AG04449 (cell line): ENCODE measurements at regions not wholly inside any gene's neighbourhood (a gene's known extent, or its start where the extent isn't known, plus 50 kb on each side); places are given as distances from the start of the nearest gene placed in this dataset.
"Not testable (repeated sequence)": the region's sequence is repeated elsewhere in the genome, so short reads cannot be mapped to it uniquely, and the experiment has no call there.

Experiments
- CTCF ChIA-PET: fragments of 350-600 bp; formaldehyde crosslinking; extraction: SDS; loops from one replicate; lab custom pipeline; 2021; ENCODE audit warnings: antibody characterized with exemption; lab: Yijun Ruan, JAX
- POLR2A ChIA-PET: fragments of 400-600, 350-600 bp; formaldehyde crosslinking; extraction: SDS; loops from one replicate; lab custom pipeline; 2020; ENCODE audit warnings: antibody characterized with exemption, inconsistent platforms; lab: Yijun Ruan, JAX
- DNase-seq: peaks from one replicate; pipeline ENCODE4 v3.0.0-alpha.2; 2010; ENCODE audit warnings: low read depth, low spot score
- H3K4me3 ChIP-seq: 2 replicates; pipeline ENCODE4 v1.5.1; 2011; ENCODE audit warnings: low read depth, mild to moderate bottlenecking, control low read depth, low read length
- TF ChIP-seq, protein P1 (sequence below): IDR thresholded peaks from one replicate; pipeline ENCODE4 v1.5.1; 2011; ENCODE audit warnings: mild to moderate bottlenecking, moderate library complexity, low read length, control low read depth, inconsistent platforms; ENCODE audit not compliant: insufficient read depth; ENCODE audit errors: missing control alignments

DNA sequence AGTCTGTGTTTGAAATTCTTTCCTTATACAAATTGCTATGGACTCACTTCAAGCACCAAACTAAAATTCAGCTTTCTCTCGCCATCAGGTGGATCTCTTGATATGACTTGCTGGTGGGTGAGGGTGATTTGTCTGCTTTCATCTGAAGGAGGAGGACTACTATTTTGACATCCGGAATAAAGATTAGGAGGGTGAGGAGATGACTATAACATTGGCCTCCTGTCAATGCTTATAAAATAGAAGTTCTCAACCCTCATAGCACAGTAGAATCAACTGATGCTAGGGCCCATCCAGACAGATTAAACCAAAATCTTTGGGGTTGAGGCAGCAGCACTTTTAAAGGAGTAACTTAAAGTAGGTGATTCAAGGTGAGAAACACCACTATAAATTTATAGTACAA, 120.4 kb upstream of the DNAJC10 start:
- no peak overlapping the region for H3K4me3 ChIP-seq
- POLR2A ChIA-PET, result no interaction called here
- CTCF ChIA-PET, result no interaction called here
- DNase-seq, result no peak
- TF ChIP-seq, protein P1, sequence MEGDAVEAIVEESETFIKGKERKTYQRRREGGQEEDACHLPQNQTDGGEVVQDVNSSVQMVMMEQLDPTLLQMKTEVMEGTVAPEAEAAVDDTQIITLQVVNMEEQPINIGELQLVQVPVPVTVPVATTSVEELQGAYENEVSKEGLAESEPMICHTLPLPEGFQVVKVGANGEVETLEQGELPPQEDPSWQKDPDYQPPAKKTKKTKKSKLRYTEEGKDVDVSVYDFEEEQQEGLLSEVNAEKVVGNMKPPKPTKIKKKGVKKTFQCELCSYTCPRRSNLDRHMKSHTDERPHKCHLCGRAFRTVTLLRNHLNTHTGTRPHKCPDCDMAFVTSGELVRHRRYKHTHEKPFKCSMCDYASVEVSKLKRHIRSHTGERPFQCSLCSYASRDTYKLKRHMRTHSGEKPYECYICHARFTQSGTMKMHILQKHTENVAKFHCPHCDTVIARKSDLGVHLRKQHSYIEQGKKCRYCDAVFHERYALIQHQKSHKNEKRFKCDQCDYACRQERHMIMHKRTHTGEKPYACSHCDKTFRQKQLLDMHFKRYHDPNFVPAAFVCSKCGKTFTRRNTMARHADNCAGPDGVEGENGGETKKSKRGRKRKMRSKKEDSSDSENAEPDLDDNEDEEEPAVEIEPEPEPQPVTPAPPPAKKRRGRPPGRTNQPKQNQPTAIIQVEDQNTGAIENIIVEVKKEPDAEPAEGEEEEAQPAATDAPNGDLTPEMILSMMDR, result no peak

DNA sequence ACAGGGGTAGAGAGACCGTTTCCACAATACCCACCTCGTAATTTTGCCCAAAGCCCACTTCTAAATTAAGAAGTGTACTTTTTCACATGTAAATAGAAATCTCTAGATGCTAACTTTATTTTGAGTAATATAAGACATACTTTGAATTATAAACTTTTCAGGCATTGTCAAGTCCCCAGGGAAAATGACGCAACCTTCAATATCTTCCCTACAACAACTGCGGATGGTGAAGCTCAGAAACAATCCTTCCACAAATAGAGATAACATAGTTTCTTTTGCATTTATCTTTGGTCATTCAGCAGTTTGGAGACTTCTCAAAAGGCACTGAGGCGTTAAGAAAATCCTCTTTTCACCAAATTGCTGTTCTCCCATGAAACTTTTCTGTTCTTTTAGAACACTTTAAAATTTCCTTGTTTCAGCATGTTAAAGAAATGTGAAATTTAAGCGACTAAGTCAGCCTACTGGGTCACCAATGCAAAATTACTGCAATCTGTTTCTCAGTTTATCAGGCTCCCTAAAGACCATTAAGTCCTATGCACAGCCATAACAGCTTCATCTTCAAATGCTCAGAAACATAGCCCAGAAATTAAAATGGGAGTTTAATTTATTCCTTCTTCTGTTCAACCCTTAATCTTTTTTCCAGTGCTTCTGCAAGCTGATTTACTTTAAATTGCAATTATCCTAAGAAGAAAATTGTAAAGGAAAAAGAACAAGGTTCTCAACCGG, 118.3 kb upstream of the DNAJC10 start:
- TF ChIP-seq, protein P1, result no peak
- no peak overlapping the region for H3K4me3 ChIP-seq
- ChIA-PET POLR2A (no interaction called here), CTCF (no interaction called here)
- no peak for DNase-seq

DNA sequence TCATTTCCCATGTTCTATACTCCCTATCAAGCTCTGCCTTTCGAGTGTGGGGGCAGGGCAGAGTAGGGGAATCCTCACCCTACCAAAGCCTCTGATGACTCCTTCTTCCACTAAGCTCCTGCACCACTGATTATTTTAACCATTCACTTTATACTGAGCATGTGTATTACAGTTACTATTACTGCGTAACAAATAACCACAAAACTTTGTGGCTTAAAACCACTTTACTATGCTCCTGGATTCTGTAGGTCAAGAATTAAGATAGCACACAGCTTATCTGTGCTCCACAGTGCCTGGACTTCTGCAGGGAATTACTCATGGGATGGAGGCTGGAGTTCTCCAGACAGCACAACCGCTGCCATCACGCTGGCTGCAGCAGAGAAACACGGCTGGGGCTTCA, 117.4 kb upstream of the DNAJC10 start:
- CTCF ChIA-PET, result no interaction called here
- no peak for DNase-seq
- POLR2A ChIA-PET, result no interaction called here
- H3K4me3 ChIP-seq, result no peak overlapping the region
- TF ChIP-seq, protein P1, result no peak

DNA sequence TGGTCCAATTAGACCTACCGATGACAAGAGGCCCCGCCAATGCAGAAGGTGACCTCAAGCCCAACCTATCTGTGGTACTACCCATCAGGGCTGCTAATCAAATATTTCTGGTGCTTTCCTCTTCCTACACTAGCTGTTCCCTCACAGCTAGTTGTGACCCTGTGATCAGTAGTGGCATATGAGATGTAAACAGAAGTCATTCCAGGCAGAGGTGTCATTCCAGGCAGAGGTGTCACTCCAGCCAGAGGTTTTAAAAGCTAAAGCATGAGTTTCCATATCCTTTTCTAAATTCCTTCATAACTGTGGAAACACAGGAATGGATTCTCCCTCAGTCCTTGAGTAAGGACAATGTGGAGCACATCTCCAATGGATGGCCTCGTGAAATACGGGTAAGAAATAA, 110.9 kb upstream of the DNAJC10 start:
- no peak overlapping the region for H3K4me3 ChIP-seq
- no peak for DNase-seq
- TF ChIP-seq, protein P1, result no peak
- ChIA-PET CTCF (no interaction called here), POLR2A (no interaction called here)

DNA sequence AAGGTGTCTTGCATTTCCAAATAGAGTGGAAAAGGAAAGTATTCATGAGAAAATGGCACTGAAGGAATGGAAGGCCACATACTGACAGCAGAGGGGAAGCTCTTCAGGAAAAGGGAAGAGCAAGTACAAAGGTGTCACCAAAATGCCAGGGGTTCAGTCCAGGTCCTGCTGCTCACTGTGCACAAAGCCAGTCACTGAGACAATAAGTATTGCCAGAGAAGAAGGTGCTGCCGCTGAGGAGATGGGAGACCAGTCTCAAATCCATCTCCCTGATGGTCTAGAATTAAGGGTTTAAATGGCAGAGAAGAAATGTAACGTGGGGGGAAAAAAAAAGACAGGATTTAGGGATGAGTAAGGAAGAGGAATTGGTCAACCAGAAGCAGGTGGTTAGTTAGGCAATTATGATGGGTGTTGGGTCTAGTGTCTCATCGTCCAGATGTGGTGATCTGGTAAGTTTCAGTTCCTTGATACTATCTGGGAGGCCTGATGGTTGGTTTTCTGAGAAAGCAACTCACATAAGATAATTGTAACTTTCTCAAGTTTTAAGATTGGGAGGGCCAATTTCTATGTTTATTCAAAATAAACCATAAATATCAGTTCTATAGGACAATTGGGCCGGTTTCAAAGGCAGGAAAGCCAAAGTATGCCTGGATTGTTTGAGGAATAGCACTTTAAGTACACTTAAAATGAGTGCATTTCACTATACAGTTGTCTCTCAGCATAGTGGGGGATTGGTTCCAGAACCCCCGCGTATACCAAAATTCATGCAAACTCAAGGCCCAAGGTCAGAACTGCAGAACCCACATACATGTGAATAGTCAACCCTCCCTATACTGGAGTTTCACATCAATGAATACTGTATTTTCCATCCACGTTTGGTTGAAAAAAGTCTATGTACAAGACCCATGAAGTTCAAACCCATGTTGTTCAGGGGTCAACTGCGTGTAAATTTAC, 109.1 kb upstream of the DNAJC10 start:
- CTCF ChIA-PET, result no interaction called here
- no peak for DNase-seq
- no peak overlapping the region for H3K4me3 ChIP-seq
- TF ChIP-seq, protein P1, result no peak
- POLR2A ChIA-PET, result no interaction called here

DNA sequence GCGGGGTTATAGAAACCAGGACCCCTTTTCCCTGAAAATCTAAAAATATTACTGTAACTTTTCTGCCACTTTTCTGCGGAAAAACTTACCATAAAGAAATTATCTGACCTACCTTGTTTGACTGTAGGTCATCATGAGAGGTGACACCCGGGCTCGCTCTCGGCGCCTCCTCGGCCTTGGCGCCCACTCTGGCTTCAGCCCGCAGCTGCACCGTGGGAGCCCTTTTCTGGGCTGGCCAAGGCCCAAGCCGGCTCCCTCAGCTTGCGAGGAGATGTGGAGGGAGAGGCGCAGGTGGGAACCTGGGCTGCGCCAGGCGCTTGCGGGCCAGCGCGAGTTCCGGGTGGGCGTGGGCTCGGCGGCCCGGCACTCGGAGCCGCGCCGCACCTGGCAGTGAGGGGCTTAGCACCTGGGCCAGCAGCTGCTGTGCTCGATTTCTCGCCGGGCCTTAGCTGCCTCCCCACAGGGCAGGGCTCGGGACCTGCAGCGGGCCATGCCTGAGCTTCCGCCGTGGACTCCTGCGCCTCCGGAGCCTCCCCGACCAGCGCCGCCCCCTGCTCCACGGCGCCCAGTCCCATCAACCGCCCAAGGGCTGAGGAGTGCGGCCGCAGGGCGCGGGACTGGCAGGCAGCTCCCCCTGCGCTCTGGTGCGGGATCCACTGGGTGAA, 107.7 kb upstream of the DNAJC10 start:
- CTCF ChIA-PET, result no interaction called here
- H3K4me3 ChIP-seq, result no peak overlapping the region
- TF ChIP-seq, protein P1, result no peak
- DNase-seq, result no peak
- POLR2A ChIA-PET, result no interaction called here

DNA sequence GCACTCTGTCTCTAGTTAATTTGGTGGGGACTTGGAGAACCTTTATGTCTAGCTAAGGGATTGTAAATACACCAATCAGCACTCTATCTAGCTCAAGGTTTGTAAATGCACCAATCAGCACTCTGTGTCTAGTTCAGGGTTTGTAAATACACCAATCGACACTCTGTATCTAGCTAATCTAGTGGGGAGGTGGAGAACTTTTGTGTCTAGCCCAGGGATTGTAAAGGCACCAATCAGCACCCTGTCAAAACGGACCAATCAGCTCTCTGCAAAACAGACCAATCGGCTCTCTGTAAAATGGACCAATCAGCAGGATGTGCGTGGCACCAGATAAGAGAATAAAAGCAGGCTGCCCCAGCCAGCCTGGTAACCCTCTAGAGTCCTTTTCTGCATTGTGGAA, 107.1 kb upstream of the DNAJC10 start:
- DNase-seq, H3K4me3 ChIP-seq, POLR2A ChIA-PET, CTCF ChIA-PET: not testable (repeated sequence)
